ENCODE measurements at regions not wholly inside any gene's neighbourhood (a gene's known extent, or its start where the extent isn't known, plus 50 kb on each side); places are given as distances from the start of the nearest gene placed in this dataset.
"Not testable (repeated sequence)": the region's sequence is repeated elsewhere in the genome, so short reads cannot be mapped to it uniquely, and the experiment has no call there.

DNA sequence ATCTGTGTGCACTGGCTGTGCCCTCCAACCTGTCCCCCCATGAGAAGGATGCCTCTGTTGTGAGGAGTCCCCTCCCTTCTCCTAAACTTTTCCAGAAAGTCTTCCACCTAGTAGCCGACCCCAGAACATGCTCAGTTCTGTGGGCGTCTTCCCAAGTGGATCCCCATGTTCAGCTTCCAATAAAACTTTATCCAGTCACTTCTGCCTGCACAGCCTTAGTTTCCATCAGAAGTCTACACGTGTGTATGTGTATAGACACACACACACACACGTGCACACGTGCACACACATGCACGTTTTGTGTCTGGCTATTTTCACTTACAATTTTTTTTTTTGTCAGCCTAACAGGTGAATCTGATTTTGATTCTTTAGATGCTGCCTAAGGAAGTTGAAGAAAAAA lies 115.1 kb downstream of the RTP5 start:
- Mint-ChIP-seq H3K4me3 (no peak overlapping the region), H3K27ac (peak overlapping the region; percentile 81), H3K9me3 (no peaks in the 10 kb centered on the region), H3K36me3 (ENCODE audit: low read depth) (no peaks in the 10 kb centered on the region), H3K27me3 (no peaks in the 10 kb centered on the region), H3K4me1 (ENCODE audit: low read depth) (peaks cover 18% of the 10 kb centered on the region)
- ATAC-seq (ENCODE audit: poor library complexity), result no peak
- Histone ChIP-seq H3K4me3 (ENCODE audit: low read length) (no peak overlapping the region), H3K4me1 (ENCODE audit: insufficient read depth, low read length) (peaks cover 18% of the 10 kb centered on the region), H3K9me3 (ENCODE audit: control insufficient read depth in 1 of 2, insufficient read depth in 1 of 2, low read length in 2 of 2) (peaks cover 0 to 16% of the 10 kb centered on the region in 2 experiments), H3K27me3 (ENCODE audit: control insufficient read depth in 1 of 2, insufficient read depth in 2 of 2, low read length in 2 of 2) (no peaks in the 10 kb centered on the region), H3K36me3 (ENCODE audit: insufficient read depth, low read length) (no peaks in the 10 kb centered on the region), H3K27ac (ENCODE audit: low read depth in 1 of 2, low read length in 2 of 2) (no peak overlapping the region)
- TF ChIP-seq, protein P1, sequence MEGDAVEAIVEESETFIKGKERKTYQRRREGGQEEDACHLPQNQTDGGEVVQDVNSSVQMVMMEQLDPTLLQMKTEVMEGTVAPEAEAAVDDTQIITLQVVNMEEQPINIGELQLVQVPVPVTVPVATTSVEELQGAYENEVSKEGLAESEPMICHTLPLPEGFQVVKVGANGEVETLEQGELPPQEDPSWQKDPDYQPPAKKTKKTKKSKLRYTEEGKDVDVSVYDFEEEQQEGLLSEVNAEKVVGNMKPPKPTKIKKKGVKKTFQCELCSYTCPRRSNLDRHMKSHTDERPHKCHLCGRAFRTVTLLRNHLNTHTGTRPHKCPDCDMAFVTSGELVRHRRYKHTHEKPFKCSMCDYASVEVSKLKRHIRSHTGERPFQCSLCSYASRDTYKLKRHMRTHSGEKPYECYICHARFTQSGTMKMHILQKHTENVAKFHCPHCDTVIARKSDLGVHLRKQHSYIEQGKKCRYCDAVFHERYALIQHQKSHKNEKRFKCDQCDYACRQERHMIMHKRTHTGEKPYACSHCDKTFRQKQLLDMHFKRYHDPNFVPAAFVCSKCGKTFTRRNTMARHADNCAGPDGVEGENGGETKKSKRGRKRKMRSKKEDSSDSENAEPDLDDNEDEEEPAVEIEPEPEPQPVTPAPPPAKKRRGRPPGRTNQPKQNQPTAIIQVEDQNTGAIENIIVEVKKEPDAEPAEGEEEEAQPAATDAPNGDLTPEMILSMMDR (IDR thresholded peaks at IDR 0.05), result no peak
- ChIA-PET POLR2A (no interaction called here), CTCF (no interaction called here)
- DNase-seq, result no peak
- intact Hi-C loops (cut with DNase I, micrococcal nuclease), result no loop called here

DNA sequence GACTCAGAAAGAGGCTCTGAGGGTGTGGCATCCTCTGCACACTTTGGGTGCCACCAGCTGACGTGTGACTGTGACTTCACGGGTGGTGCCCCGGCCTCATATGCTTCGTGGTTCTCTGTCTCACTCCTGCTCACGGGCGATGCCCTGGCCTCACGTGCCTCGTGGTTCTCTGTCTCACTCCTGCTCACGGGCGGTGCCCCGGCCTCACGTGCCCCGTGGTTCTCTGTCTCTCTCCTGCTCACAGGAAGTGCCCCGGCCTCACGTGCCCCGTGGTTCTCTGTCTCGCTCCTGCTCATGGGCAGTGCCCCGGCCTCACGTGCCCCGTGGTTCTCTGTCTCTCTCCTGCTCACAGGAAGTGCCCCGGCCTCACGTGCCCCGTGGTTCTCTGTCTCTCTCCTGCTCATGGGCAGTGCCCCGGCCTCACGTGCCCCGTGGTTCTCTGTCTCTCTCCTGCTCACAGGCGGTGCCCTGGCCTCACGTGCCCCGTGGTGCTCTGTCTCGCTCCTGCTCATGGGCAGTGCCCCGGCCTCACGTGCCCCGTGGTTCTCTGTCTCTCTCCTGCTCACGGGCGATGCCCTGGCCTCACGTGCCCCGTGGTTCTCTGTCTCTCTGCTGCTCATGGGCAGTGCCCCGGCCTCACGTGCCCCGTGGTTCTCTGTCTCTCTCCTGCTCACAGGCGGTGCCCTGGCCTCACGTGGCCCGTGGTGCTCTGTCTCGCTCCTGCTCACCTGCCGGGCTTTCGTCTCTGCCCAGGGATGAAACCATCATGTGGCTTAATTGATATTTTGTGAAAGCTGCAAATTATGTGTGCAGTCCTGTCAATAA lies 115.8 kb downstream of the RTP5 start:
- H3K36me3 Mint-ChIP-seq (ENCODE audit: low read depth); CTCF ChIA-PET; H3K27me3 Mint-ChIP-seq; H3K36me3 ChIP-seq (ENCODE audit: insufficient read depth, low read length); H3K4me3 ChIP-seq (ENCODE audit: low read length); H3K27me3 ChIP-seq (ENCODE audit: control insufficient read depth in 1 of 2, insufficient read depth in 2 of 2, low read length in 2 of 2); H3K9me3 Mint-ChIP-seq; POLR2A ChIA-PET; intact Hi-C loops (cut with DNase I, micrococcal nuclease): not testable (repeated sequence)
- DNase-seq (peak; percentile 13 to 93 (median 57)), ATAC-seq (ENCODE audit: poor library complexity) (peak; percentile 99)
- Histone ChIP-seq H3K9me3 (ENCODE audit: control insufficient read depth in 1 of 2, insufficient read depth in 1 of 2, low read length in 2 of 2) (peaks cover 0 to 16% of the 10 kb centered on the region in 2 experiments), H3K4me1 (ENCODE audit: insufficient read depth, low read length) (peaks cover 18% of the 10 kb centered on the region), H3K27ac (ENCODE audit: low read depth in 1 of 2, low read length in 2 of 2) (peak overlapping the region in 1 of 2 donors; percentile 55)
- Mint-ChIP-seq H3K4me1 (ENCODE audit: low read depth) (peaks cover 18% of the 10 kb centered on the region), H3K27ac (peak overlapping the region; percentile 81), H3K4me3 (peak overlapping the region; percentile 46)

DNA sequence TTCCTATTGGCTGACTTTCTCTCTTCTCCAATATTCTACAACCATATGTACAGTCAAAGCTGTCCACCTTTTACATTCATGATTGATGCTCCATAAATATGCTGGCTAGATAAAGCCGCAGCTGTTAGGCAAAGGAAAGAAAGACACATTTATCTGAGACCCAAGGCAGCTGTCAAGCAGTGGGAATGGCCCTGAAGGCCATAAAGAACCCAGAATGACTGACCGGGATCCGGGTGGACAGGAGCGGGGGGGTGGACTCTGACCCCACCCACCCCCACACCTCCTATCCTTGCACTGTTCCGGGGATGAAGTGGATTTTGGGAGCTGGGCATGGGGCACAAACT lies 116.4 kb downstream of the RTP5 start:
- H3K9me3 ChIP-seq (ENCODE audit: control insufficient read depth in 1 of 2, insufficient read depth in 1 of 2, low read length in 2 of 2), result peaks cover 0 to 16% of the 10 kb centered on the region in 2 experiments
- no peak overlapping the region for H3K4me3 ChIP-seq (ENCODE audit: low read length)
- POLR2A ChIA-PET, result no interaction called here
- H3K27ac ChIP-seq (ENCODE audit: low read depth in 1 of 2, low read length in 2 of 2), result peak overlapping the region in 1 of 2 donors; percentile 55
- no peaks in the 10 kb centered on the region for H3K9me3 Mint-ChIP-seq
- CTCF ChIA-PET, result no interaction called here
- intact Hi-C loops (cut with DNase I, micrococcal nuclease), result no loop called here
- TF ChIP-seq, protein P1 (IDR thresholded peaks at IDR 0.05), result no peak
- ATAC-seq (ENCODE audit: poor library complexity) (no peak), DNase-seq (no peak)
- H3K27me3 ChIP-seq (ENCODE audit: control insufficient read depth in 1 of 2, insufficient read depth in 2 of 2, low read length in 2 of 2), result no peaks in the 10 kb centered on the region
- no peaks in the 10 kb centered on the region for H3K27me3 Mint-ChIP-seq
- H3K4me1 Mint-ChIP-seq (ENCODE audit: low read depth), result peaks cover 18% of the 10 kb centered on the region
- peaks cover 18% of the 10 kb centered on the region for H3K4me1 ChIP-seq (ENCODE audit: insufficient read depth, low read length)
- no peaks in the 10 kb centered on the region for H3K36me3 ChIP-seq (ENCODE audit: insufficient read depth, low read length)
- H3K4me3 Mint-ChIP-seq, result peak overlapping the region; percentile 46
- no peaks in the 10 kb centered on the region for H3K36me3 Mint-ChIP-seq (ENCODE audit: low read depth)
- H3K27ac Mint-ChIP-seq, result peak overlapping the region; percentile 42

Measured in CD4-positive, alpha-beta T cell (primary cell).